ENCODE measurements at regions not wholly inside any gene's neighbourhood (a gene's known extent, or its start where the extent isn't known, plus 50 kb on each side); places are given as distances from the start of the nearest gene placed in this dataset.

DNA sequence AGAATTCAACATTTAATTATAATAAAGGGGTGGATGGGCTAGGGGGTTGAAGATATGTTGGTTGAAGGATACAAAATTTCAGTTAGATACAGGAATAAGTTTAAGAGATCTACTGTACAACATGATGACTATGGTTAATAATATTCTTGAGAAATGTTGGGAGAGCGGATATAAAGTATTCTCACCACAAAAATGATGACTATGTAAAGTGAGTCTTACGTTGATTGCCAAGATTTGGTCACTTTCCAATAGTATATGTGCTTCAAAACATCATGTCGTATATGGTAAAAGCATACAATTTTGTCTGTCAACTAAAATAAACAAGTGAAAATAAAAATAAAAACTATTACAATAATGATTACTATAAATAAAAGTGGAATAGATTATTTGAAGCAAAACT is 802.0 kb downstream of the C12orf50 start:
- TF ChIP-seq, protein P1, sequence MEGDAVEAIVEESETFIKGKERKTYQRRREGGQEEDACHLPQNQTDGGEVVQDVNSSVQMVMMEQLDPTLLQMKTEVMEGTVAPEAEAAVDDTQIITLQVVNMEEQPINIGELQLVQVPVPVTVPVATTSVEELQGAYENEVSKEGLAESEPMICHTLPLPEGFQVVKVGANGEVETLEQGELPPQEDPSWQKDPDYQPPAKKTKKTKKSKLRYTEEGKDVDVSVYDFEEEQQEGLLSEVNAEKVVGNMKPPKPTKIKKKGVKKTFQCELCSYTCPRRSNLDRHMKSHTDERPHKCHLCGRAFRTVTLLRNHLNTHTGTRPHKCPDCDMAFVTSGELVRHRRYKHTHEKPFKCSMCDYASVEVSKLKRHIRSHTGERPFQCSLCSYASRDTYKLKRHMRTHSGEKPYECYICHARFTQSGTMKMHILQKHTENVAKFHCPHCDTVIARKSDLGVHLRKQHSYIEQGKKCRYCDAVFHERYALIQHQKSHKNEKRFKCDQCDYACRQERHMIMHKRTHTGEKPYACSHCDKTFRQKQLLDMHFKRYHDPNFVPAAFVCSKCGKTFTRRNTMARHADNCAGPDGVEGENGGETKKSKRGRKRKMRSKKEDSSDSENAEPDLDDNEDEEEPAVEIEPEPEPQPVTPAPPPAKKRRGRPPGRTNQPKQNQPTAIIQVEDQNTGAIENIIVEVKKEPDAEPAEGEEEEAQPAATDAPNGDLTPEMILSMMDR (IDR thresholded peaks at IDR 0.05), result no peak
- no peak for TF ChIP-seq POLR2A (IDR thresholded peaks at IDR 0.05)
